Tibial artery (tissue), 4 donors: ENCODE measurements at regions not wholly inside any gene's neighbourhood (a gene's known extent, or its start where the extent isn't known, plus 50 kb on each side); places are given as distances from the start of the nearest gene placed in this dataset.

Experiments
- DNase-seq, 2 donors: peaks; one replicate each; pipeline ENCODE4 v3.0.0-alpha.2; 2019
- H3K27ac ChIP-seq, 2 donors: fragments of 200-600 bp; sonication (generic) in 1 of 2; 1 replicate in 1 of 2; 2 replicates in 1 of 2; pipeline ENCODE4 v1.5.1; 2018 to 2019; ENCODE audit warnings: mild to moderate bottlenecking in 1 of 2
- H3K27me3 ChIP-seq, 2 donors: fragments of 200-600 bp; sonication (generic) in 1 of 2; one replicate each; pipeline versions ENCODE4 v1.5.1 to v1.6.0; 2016 to 2019
- H3K36me3 ChIP-seq, 3 donors: fragments of 200-600 bp; sonication (generic) in 2 of 3; one replicate each; pipeline ENCODE4 v1.5.1; 2016 to 2019; ENCODE audit warnings: mild to moderate bottlenecking in 2 of 3
- H3K4me1 ChIP-seq, 4 donors: fragments of 200-600 bp; sonication (generic) in 2 of 4; 1 replicate in 3 of 4; 2 replicates in 1 of 4; pipeline ENCODE4 v1.5.1; 2016 to 2019
- H3K4me3 ChIP-seq, 2 donors: fragments of 200-600 bp; sonication (generic) in 1 of 2; 1 replicate in 1 of 2; 2 replicates in 1 of 2; pipeline ENCODE4 v1.5.1; 2018 to 2019; ENCODE audit warnings: mild to moderate bottlenecking in 2 of 2
- H3K9me3 ChIP-seq, 3 donors: fragments of 200-600 bp; sonication (generic) in 1 of 3; one replicate each; pipeline ENCODE4 v1.5.1; 2016 to 2019
- CTCF ChIP-seq, 2 experiments: fragments of 200-600 bp in 1 of 2; fragments of 450-650 bp in 1 of 2; IDR thresholded peaks; one replicate each; pipeline ENCODE4 v1.5.1; 2017 to 2019; ENCODE audit warnings: antibody characterized with exemption in 2 of 2, mild to moderate bottlenecking in 1 of 2, moderate library complexity in 1 of 2
- intact Hi-C: fragments of 100-400 bp; cut with DNase I; formaldehyde crosslinking; loops from one replicate; pipeline ENCODE4 v1.15.0; 2023; ENCODE audit warnings: low total_unique reads

DNA sequence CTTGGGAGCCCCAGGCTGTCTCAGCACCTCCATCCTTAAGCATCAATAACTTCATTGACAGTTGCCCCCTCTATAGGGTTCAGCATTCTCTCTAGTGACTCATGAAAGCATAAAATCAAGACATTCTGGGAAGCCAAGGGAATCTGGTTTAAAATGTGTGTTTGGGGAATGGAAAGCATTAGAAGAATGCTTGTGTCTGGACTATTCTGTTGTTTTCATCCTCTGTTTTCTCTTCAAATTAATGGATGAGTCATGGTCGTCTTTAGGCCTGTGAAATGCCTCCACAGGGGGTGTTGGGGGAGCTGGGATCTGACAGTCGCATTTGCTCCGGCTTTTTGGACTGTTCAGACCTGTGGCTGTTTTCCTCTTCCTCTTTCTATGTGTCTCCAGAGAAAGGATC lies 279.7 kb downstream of the CDC5L start:
- intact Hi-C loops: no loop called here
- Histone ChIP-seq H3K4me3 (no peak overlapping the region), H3K27me3 (peaks cover 0 to 7% of the 10 kb centered on the region in 2 donors), H3K36me3 (no peaks in the 10 kb centered on the region), H3K4me1 (peaks cover 0 to 12% (median 0%) of the 10 kb centered on the region in 4 donors), H3K9me3 (no peaks in the 10 kb centered on the region), H3K27ac (peak overlapping the region in 1 of 2 donors; percentile 28)
- DNase-seq: no peak
- no peak for TF ChIP-seq CTCF (IDR thresholded peaks at IDR 0.05)

GRCh38 chr6:44667668-44668390 lies 280.3 kb downstream of the CDC5L start:
- no peaks in the 10 kb centered on the region for H3K36me3 ChIP-seq
- intact Hi-C loops: no loop called here
- peaks cover 0 to 12% (median 0%) of the 10 kb centered on the region in 4 donors for H3K4me1 ChIP-seq
- H3K4me3 ChIP-seq: no peak overlapping the region
- peaks cover 0 to 9% of the 10 kb centered on the region in 2 donors for H3K27me3 ChIP-seq
- peak overlapping the region in 1 of 2 donors; percentile 28 for H3K27ac ChIP-seq
- DNase-seq: no peak
- no peaks in the 10 kb centered on the region for H3K9me3 ChIP-seq
- TF ChIP-seq CTCF (IDR thresholded peaks at IDR 0.05): peak in 1 of 2 experiments; percentile 15

- TF ChIP-seq CTCF (IDR thresholded peaks at IDR 0.05): no peak
- H3K4me3 ChIP-seq: no peak overlapping the region
- H3K9me3 ChIP-seq: no peaks in the 10 kb centered on the region
- H3K27me3 ChIP-seq: peaks cover 0 to 7% of the 10 kb centered on the region in 2 donors
- peaks cover 0 to 12% (median 0%) of the 10 kb centered on the region in 4 donors for H3K4me1 ChIP-seq
- no peaks in the 10 kb centered on the region for H3K36me3 ChIP-seq
- no peak for DNase-seq
- intact Hi-C loops: no loop called here
- H3K27ac ChIP-seq: no peak overlapping the region
Observed at GRCh38 chr6:44668391-44668930, 281.0 kb downstream of the CDC5L start.

GRCh38 chr6:44668976-44669934 lies 281.7 kb downstream of the CDC5L start:
- DNase-seq: no peak
- H3K27ac ChIP-seq: no peak overlapping the region
- no peak for TF ChIP-seq CTCF (IDR thresholded peaks at IDR 0.05)
- H3K4me3 ChIP-seq: no peak overlapping the region
- no peaks in the 10 kb centered on the region for H3K36me3 ChIP-seq
- peaks cover 0 to 14% of the 10 kb centered on the region in 2 donors for H3K27me3 ChIP-seq
- intact Hi-C loops: no loop called here
- peaks cover 0 to 12% (median 0%) of the 10 kb centered on the region in 4 donors for H3K4me1 ChIP-seq
- no peaks in the 10 kb centered on the region for H3K9me3 ChIP-seq

DNA sequence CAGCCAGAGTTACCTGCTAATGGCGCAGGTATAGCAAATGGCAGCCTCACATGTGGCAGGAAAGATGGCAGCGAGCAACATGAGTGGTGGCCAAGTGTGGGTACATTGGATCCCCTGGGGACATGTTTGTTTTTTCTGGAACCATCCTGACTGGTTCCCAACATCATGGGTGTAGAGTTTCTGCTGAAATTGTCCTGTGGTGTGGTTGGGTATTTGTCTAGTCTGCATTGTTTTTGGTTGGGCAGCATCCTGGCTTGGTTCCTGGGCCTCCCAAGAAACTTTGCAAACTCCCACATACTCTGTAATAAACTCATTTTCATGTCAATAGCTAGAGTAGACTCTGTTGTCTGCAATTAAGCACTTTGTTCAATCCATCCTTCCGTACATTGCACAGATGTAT lies 282.6 kb downstream of the CDC5L start:
- Histone ChIP-seq H3K4me1 (peaks cover 0 to 12% (median 0%) of the 10 kb centered on the region in 4 donors), H3K36me3 (no peaks in the 10 kb centered on the region), H3K27me3 (peaks cover 0 to 18% of the 10 kb centered on the region in 2 donors), H3K27ac (no peak overlapping the region), H3K9me3 (no peaks in the 10 kb centered on the region), H3K4me3 (no peak overlapping the region)
- intact Hi-C loops: no loop called here
- no peak for DNase-seq
- no peak for TF ChIP-seq CTCF (IDR thresholded peaks at IDR 0.05)
